ENCODE measurements at regions not wholly inside any gene's neighbourhood (a gene's known extent, or its start where the extent isn't known, plus 50 kb on each side); places are given as distances from the start of the nearest gene placed in this dataset.
"Not testable (repeated sequence)": the region's sequence is repeated elsewhere in the genome, so short reads cannot be mapped to it uniquely, and the experiment has no call there.

GRCh38 chr7:136131304-136131630 is 154.1 kb upstream of the MTPN start:
- no peaks in the 10 kb centered on the region for H3K9me3 ChIP-seq (replicated peaks in 1 of 11)
- no peaks in the 10 kb centered on the region for H3K36me3 ChIP-seq
- no peak overlapping the region for H3K27ac ChIP-seq
- no peak for TF ChIP-seq Cebpa-rat (IDR thresholded peaks at IDR 0.05)
- no peak overlapping the region for H3K4me3 ChIP-seq
- H3K27me3 ChIP-seq = no peaks in the 10 kb centered on the region
- H4K20me1 ChIP-seq = no peaks in the 10 kb centered on the region
- no peak overlapping the region for H3K4me2 ChIP-seq
- no peak overlapping the region for H3K9ac ChIP-seq
- H3K4me1 ChIP-seq = peaks cover 0 to 5% (median 0%) of the 10 kb centered on the region in 10 experiments; a peak in 1 of 20 replicates

GRCh38 chr7:136130511-136131303 is 153.5 kb upstream of the MTPN start:
- Histone ChIP-seq H4K20me1 (no peaks in the 10 kb centered on the region), H3K4me1 (peaks cover 0 to 5% (median 0%) of the 10 kb centered on the region in 10 experiments; a peak in 1 of 20 replicates), H3K4me2 (no peak overlapping the region), H3K27ac (no peak overlapping the region), H3K9ac (no peak overlapping the region), H3K36me3 (no peaks in the 10 kb centered on the region), H3K9me3 (replicated peaks in 1 of 11) (no peaks in the 10 kb centered on the region), H3K4me3 (no peak overlapping the region), H3K27me3 (no peaks in the 10 kb centered on the region)
- no peak for TF ChIP-seq Cebpa-rat (IDR thresholded peaks at IDR 0.05)

- Histone ChIP-seq H3K27ac (no peak overlapping the region), H3K4me3 (no peak overlapping the region), H3K9me3 (replicated peaks in 1 of 11) (no peaks in the 10 kb centered on the region), H3K27me3 (no peaks in the 10 kb centered on the region), H3K4me1 (peaks cover 0 to 10% (median 0%) of the 10 kb centered on the region in 10 experiments; a peak in 1 of 20 replicates), H4K20me1 (no peaks in the 10 kb centered on the region), H3K4me2 (no peak overlapping the region), H3K36me3 (no peaks in the 10 kb centered on the region), H3K9ac (no peak overlapping the region)
- TF ChIP-seq Cebpa-rat (IDR thresholded peaks at IDR 0.05) = no peak
These were observed 150.9 kb upstream of the MTPN start for GRCh38 chr7:136128050-136128449.

GRCh38 chr7:136123352-136123751 is 146.2 kb upstream of the MTPN start:
- H3K27me3 ChIP-seq = no peaks in the 10 kb centered on the region
- H4K20me1 ChIP-seq = no peaks in the 10 kb centered on the region
- H3K36me3 ChIP-seq = no peaks in the 10 kb centered on the region
- H3K4me1 ChIP-seq = peaks cover 0 to 5% (median 0%) of the 10 kb centered on the region in 10 experiments; a peak in 1 of 20 replicates
- no peak overlapping the region for H3K4me3 ChIP-seq
- TF ChIP-seq Cebpa-rat (IDR thresholded peaks at IDR 0.05) = no peak
- no peak overlapping the region for H3K4me2 ChIP-seq
- no peak overlapping the region for H3K9ac ChIP-seq
- no peaks in the 10 kb centered on the region for H3K9me3 ChIP-seq (replicated peaks in 1 of 11)
- no peak overlapping the region for H3K27ac ChIP-seq

- TF ChIP-seq Cebpa-rat (IDR thresholded peaks at IDR 0.05) = no peak
- Histone ChIP-seq H3K9ac (no peak overlapping the region), H3K27me3 (no peaks in the 10 kb centered on the region), H4K20me1 (no peaks in the 10 kb centered on the region), H3K4me2 (no peak overlapping the region), H3K27ac (no peak overlapping the region), H3K4me3 (no peak overlapping the region), H3K4me1 (peaks cover 0 to 5% (median 0%) of the 10 kb centered on the region in 10 experiments; a peak in 1 of 20 replicates), H3K9me3 (replicated peaks in 1 of 11) (no peaks in the 10 kb centered on the region), H3K36me3 (no peaks in the 10 kb centered on the region)
These were observed 144.9 kb upstream of the MTPN start for GRCh38 chr7:136122026-136122425.

GRCh38 chr7:136117539-136117938 is 140.4 kb upstream of the MTPN start:
- no peak overlapping the region for H3K4me3 ChIP-seq
- H3K4me1 ChIP-seq = peaks cover 0 to 5% (median 0%) of the 10 kb centered on the region in 10 experiments; a peak in 1 of 20 replicates
- H3K9me3 ChIP-seq (replicated peaks in 1 of 11) = no peaks in the 10 kb centered on the region; a peak in 1 of 22 replicates
- no peak overlapping the region for H3K9ac ChIP-seq
- no peaks in the 10 kb centered on the region for H3K36me3 ChIP-seq
- H3K27me3 ChIP-seq = no peaks in the 10 kb centered on the region
- H3K4me2 ChIP-seq = no peak overlapping the region
- no peaks in the 10 kb centered on the region for H4K20me1 ChIP-seq
- no peak for TF ChIP-seq Cebpa-rat (IDR thresholded peaks at IDR 0.05)
- H3K27ac ChIP-seq = no peak overlapping the region

- no peak for TF ChIP-seq Cebpa-rat (IDR thresholded peaks at IDR 0.05)
These were observed 139.0 kb upstream of the MTPN start for GRCh38 chr7:136116186-136116585.

GRCh38 chr7:136114966-136115762 is 138.0 kb upstream of the MTPN start:
- H3K9me3 ChIP-seq (replicated peaks in 1 of 11) = peaks cover 0 to 2% (median 0%) of the 10 kb centered on the region in 11 experiments; a peak in 3 of 22 replicates
- no peak overlapping the region for H3K4me2 ChIP-seq
- no peak overlapping the region for H3K4me3 ChIP-seq
- H3K36me3 ChIP-seq = no peaks in the 10 kb centered on the region
- no peak overlapping the region for H3K27ac ChIP-seq
- no peak for TF ChIP-seq Cebpa-rat (IDR thresholded peaks at IDR 0.05)
- no peaks in the 10 kb centered on the region for H4K20me1 ChIP-seq
- H3K27me3 ChIP-seq = no peaks in the 10 kb centered on the region
- no peak overlapping the region for H3K9ac ChIP-seq
- H3K4me1 ChIP-seq = peaks cover 0 to 5% (median 0%) of the 10 kb centered on the region in 10 experiments; a peak in 1 of 20 replicates

More at GRCh38 chr7:136116186-136116585, 139.0 kb upstream of the MTPN start:
- no peaks in the 10 kb centered on the region for H3K36me3 ChIP-seq
- H3K27ac ChIP-seq = no peak overlapping the region
- no peaks in the 10 kb centered on the region; a peak in 1 of 22 replicates for H3K9me3 ChIP-seq (replicated peaks in 1 of 11)
- H3K4me1 ChIP-seq = peaks cover 0 to 5% (median 0%) of the 10 kb centered on the region in 10 experiments; a peak in 1 of 20 replicates
- no peaks in the 10 kb centered on the region for H4K20me1 ChIP-seq
- no peak overlapping the region for H3K9ac ChIP-seq
- no peak overlapping the region for H3K4me3 ChIP-seq
- H3K4me2 ChIP-seq = no peak overlapping the region
- H3K27me3 ChIP-seq = no peaks in the 10 kb centered on the region

- H3K27me3 ChIP-seq; H3K36me3 ChIP-seq; H3K27ac ChIP-seq; H3K4me2 ChIP-seq; H3K4me1 ChIP-seq; H3K4me3 ChIP-seq; H4K20me1 ChIP-seq; H3K9me3 ChIP-seq (replicated peaks in 1 of 11); H3K9ac ChIP-seq: not testable (repeated sequence)
These were observed 137.3 kb upstream of the MTPN start for GRCh38 chr7:136114467-136114866.

GRCh38 chr7:136109037-136109436 is 131.9 kb upstream of the MTPN start:
- not testable (repeated sequence) for H3K27me3 ChIP-seq, H3K4me3 ChIP-seq, H3K27ac ChIP-seq, H3K36me3 ChIP-seq, H4K20me1 ChIP-seq, H3K4me1 ChIP-seq, H3K4me2 ChIP-seq, H3K9ac ChIP-seq
- peaks cover 5 to 36% (median 11%) of the 10 kb centered on the region in 11 experiments; a peak in 15 of 22 replicates for H3K9me3 ChIP-seq (replicated peaks in 1 of 11)
